Stimulated activated naive CD4-positive, alpha-beta T cell treated with Interleukin-2 at 50 U/mL for 16 hours (primary cell): ENCODE measurements at regions not wholly inside any gene's neighbourhood (a gene's known extent, or its start where the extent isn't known, plus 50 kb on each side); places are given as distances from the start of the nearest gene placed in this dataset.
"Not testable (repeated sequence)": the region's sequence is repeated elsewhere in the genome, so short reads cannot be mapped to it uniquely, and the experiment has no call there.

Source experiments
- DNase-seq: peaks from one replicate; lab custom pipeline; 2025; lab: John Stamatoyannopoulos, UW

- DNase-seq = not testable (repeated sequence)
These were observed 56.6 kb upstream of the ASNS start for GRCh38 chr7:97928844-97929243.

DNA sequence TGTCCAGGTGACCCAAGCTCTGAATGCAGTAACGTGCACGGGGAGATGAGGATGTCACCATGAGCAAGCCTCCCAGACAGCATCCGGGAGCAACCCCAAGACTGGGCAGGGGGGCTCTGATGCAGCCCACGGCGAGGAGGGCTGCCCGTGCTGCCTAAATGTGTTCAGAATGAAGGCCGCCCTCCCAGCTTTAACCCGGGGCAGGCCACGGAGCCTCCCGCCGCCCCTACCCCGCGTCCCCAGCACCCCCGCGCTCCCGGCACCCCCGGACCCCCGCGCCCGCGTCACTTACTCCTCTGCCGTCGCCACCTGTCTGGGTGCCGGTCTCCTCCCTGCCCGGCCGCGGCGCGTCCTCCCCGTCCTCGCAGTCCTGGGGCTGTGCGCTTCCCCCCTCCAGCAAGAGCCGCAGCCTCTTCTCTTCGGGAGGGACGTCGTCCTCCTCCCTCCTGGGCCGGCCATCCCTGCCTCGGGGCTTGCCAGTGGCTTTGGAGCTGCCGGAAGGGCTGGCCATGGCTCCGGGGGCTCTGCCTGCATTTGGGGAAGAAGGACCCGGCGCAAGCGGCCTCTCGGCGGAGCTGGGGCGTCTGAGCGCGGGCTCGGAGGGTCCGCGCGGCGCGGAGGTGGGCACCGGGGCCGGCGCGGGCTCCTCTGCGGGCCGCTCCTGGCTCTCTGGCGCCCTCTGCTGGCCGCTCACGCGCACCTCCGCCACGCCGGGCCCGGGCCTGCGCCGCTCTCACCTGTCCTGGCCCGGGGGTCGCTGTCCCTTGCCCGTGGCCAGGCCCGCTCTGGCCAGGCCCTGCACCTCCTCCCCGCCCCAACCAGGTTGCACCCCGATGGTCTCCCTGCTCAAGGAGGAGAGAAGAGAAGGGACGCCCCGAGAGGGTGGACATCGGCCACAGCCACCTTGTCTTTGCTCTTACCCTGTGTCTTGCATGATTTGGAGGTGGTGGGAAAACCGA, 55.9 kb upstream of the ASNS start:
- peak; percentile 22 for DNase-seq
